Astrocyte (in vitro differentiated cells and primary cell): ENCODE measurements at regions not wholly inside any gene's neighbourhood (a gene's known extent, or its start where the extent isn't known, plus 50 kb on each side); places are given as distances from the start of the nearest gene placed in this dataset.

Experiments
- DNase-seq: peaks from one replicate; pipeline ENCODE4 v3.0.0-alpha.2; 2010; ENCODE audit warnings: low read depth
- FAIRE-seq: peaks from 2 replicates; lab custom pipeline; 2011; peaks lifted over from hg19 to GRCh38; lab: Jason Lieb, UNC
- H2AFZ ChIP-seq: 2 replicates; pipeline ENCODE4 v1.6.0; 2012; ENCODE audit warnings: low read depth, low read length, inconsistent platforms
- H3K27ac ChIP-seq: 2 replicates; pipeline ENCODE4 v1.5.1; 2011; ENCODE audit warnings: low read depth, low read length, inconsistent platforms
- H3K27me3 ChIP-seq: 2 replicates; pipeline ENCODE4 v1.6.0; 2011; ENCODE audit warnings: low read length, inconsistent platforms; ENCODE audit not compliant: insufficient read depth
- H3K36me3 ChIP-seq: 2 replicates; pipeline ENCODE4 v1.5.1; 2011; ENCODE audit warnings: low read length, inconsistent platforms; ENCODE audit not compliant: insufficient read depth
- H3K4me1 ChIP-seq: 2 replicates; pipeline ENCODE4 v1.5.1; 2011; ENCODE audit warnings: low read length, inconsistent platforms; ENCODE audit not compliant: insufficient read depth
- H3K4me2 ChIP-seq: 2 replicates; pipeline ENCODE4 v1.6.0; 2012; ENCODE audit warnings: low read length, inconsistent platforms
- H3K4me3 ChIP-seq: 2 replicates; pipeline ENCODE4 v1.5.1; 2011; ENCODE audit warnings: low read depth, mild to moderate bottlenecking, low read length, inconsistent platforms; ENCODE audit not compliant: insufficient read depth
- H3K79me2 ChIP-seq: 2 replicates; pipeline ENCODE4 v1.6.0; 2012; ENCODE audit warnings: mild to moderate bottlenecking, low read length, inconsistent platforms; ENCODE audit not compliant: insufficient read depth
- H3K9ac ChIP-seq: 2 replicates; pipeline ENCODE4 v1.6.0; 2012; ENCODE audit warnings: mild to moderate bottlenecking, low read length, inconsistent platforms
- H3K9me3 ChIP-seq: 2 replicates; pipeline ENCODE4 v1.5.1; 2012; ENCODE audit warnings: low read depth, mild to moderate bottlenecking, low read length, inconsistent platforms; ENCODE audit not compliant: insufficient read depth
- H4K20me1 ChIP-seq: 2 replicates; pipeline ENCODE4 v1.6.0; 2012; ENCODE audit warnings: low read length, inconsistent platforms; ENCODE audit not compliant: insufficient read depth
- H3K27ac Mint-ChIP-seq: one replicate; pipeline ENCODE4 v1.8.0; 2021; ENCODE audit warnings: mild to moderate bottlenecking, mixed read lengths; ENCODE audit not compliant: unreplicated experiment
- H3K27me3 Mint-ChIP-seq: one replicate; pipeline ENCODE4 v1.8.0; 2021; ENCODE audit warnings: low read depth, mixed read lengths; ENCODE audit not compliant: unreplicated experiment
- H3K36me3 Mint-ChIP-seq: one replicate; pipeline ENCODE4 v1.8.0; 2021; ENCODE audit warnings: low read depth, mixed read lengths; ENCODE audit not compliant: unreplicated experiment
- H3K4me1 Mint-ChIP-seq: one replicate; pipeline ENCODE4 v1.8.0; 2021; ENCODE audit warnings: low read depth, mixed read lengths; ENCODE audit not compliant: unreplicated experiment
- H3K4me3 Mint-ChIP-seq: one replicate; pipeline ENCODE4 v1.8.0; 2021; ENCODE audit warnings: mild to moderate bottlenecking, moderate library complexity, mixed read lengths; ENCODE audit not compliant: unreplicated experiment
- H3K9me3 Mint-ChIP-seq: one replicate; pipeline ENCODE4 v1.8.0; 2021; ENCODE audit warnings: mild to moderate bottlenecking, mixed read lengths; ENCODE audit not compliant: unreplicated experiment
- CTCF ChIP-seq: IDR thresholded peaks from 2 replicates; pipeline ENCODE4 v1.5.1; 2011; ENCODE audit warnings: low read depth, mild to moderate bottlenecking, inconsistent platforms, low read length, moderate library complexity; ENCODE audit not compliant: insufficient read depth
- EZH2 ChIP-seq: IDR thresholded peaks from 2 replicates; pipeline ENCODE4 v1.6.1; 2012; ENCODE audit warnings: mild to moderate bottlenecking, low read length, inconsistent platforms; ENCODE audit not compliant: insufficient read depth

GRCh38 chr1:239792157-239792556 lies 299.5 kb upstream of the FMN2 start:
- no peak for FAIRE-seq

GRCh38 chr1:239795304-239795703 lies 296.4 kb upstream of the FMN2 start:
- no peaks in the 10 kb centered on the region for H4K20me1 ChIP-seq
- no peak overlapping the region for H3K4me2 ChIP-seq
- TF ChIP-seq EZH2: no peak
- no peak for TF ChIP-seq CTCF
- Mint-ChIP-seq H3K27me3 (no peaks in the 10 kb centered on the region), H3K27ac (no peak overlapping the region), H3K4me1 (no peaks in the 10 kb centered on the region), H3K36me3 (no peaks in the 10 kb centered on the region), H3K4me3 (no peak overlapping the region), H3K9me3 (no peaks in the 10 kb centered on the region)
- FAIRE-seq: no peak
- H3K9me3 ChIP-seq: no peaks in the 10 kb centered on the region
- no peaks in the 10 kb centered on the region for H3K4me1 ChIP-seq
- no peak overlapping the region for H3K4me3 ChIP-seq
- H2AFZ ChIP-seq: no peak overlapping the region
- no peak overlapping the region for H3K27ac ChIP-seq
- H3K27me3 ChIP-seq: no peaks in the 10 kb centered on the region
- DNase-seq: no peak
- no peaks in the 10 kb centered on the region for H3K79me2 ChIP-seq
- H3K9ac ChIP-seq: no peak overlapping the region
- H3K36me3 ChIP-seq: no peaks in the 10 kb centered on the region

More at GRCh38 chr1:239792157-239792556, 299.5 kb upstream of the FMN2 start:
- H2AFZ ChIP-seq: no peak overlapping the region
- no peaks in the 10 kb centered on the region for H3K36me3 Mint-ChIP-seq
- H3K9me3 ChIP-seq: no peaks in the 10 kb centered on the region
- no peak overlapping the region for H3K4me2 ChIP-seq
- no peak overlapping the region for H3K4me3 ChIP-seq
- TF ChIP-seq EZH2 (no peak), CTCF (no peak)
- no peaks in the 10 kb centered on the region for H3K79me2 ChIP-seq
- no peaks in the 10 kb centered on the region for H3K9me3 Mint-ChIP-seq
- H3K9ac ChIP-seq: no peak overlapping the region
- H3K27ac ChIP-seq: no peak overlapping the region
- H3K27me3 ChIP-seq: no peaks in the 10 kb centered on the region
- DNase-seq: no peak
- no peak overlapping the region for H3K27ac Mint-ChIP-seq
- H3K4me3 Mint-ChIP-seq: no peak overlapping the region
- H4K20me1 ChIP-seq: no peaks in the 10 kb centered on the region
- H3K4me1 Mint-ChIP-seq: no peaks in the 10 kb centered on the region
- H3K4me1 ChIP-seq: no peaks in the 10 kb centered on the region
- no peaks in the 10 kb centered on the region for H3K27me3 Mint-ChIP-seq
- H3K36me3 ChIP-seq: no peaks in the 10 kb centered on the region

- H3K27me3 ChIP-seq: no peaks in the 10 kb centered on the region
- H3K9ac ChIP-seq: no peak overlapping the region
- no peaks in the 10 kb centered on the region for H3K9me3 ChIP-seq
- FAIRE-seq (no peak), DNase-seq (no peak)
- no peaks in the 10 kb centered on the region for H3K4me1 ChIP-seq
- Mint-ChIP-seq H3K27me3 (no peaks in the 10 kb centered on the region), H3K4me3 (no peak overlapping the region), H3K9me3 (no peaks in the 10 kb centered on the region), H3K36me3 (no peaks in the 10 kb centered on the region), H3K27ac (no peak overlapping the region), H3K4me1 (no peaks in the 10 kb centered on the region)
- no peak overlapping the region for H3K4me2 ChIP-seq
- no peaks in the 10 kb centered on the region for H3K79me2 ChIP-seq
- no peak overlapping the region for H2AFZ ChIP-seq
- H3K4me3 ChIP-seq: no peak overlapping the region
- H3K36me3 ChIP-seq: no peaks in the 10 kb centered on the region
- H3K27ac ChIP-seq: no peak overlapping the region
- no peak for TF ChIP-seq CTCF
- no peak for TF ChIP-seq EZH2
- no peaks in the 10 kb centered on the region for H4K20me1 ChIP-seq
These were observed 292.1 kb upstream of the FMN2 start for GRCh38 chr1:239799617-239800016.
